ENCODE measurements at regions not wholly inside any gene's neighbourhood (a gene's known extent, or its start where the extent isn't known, plus 50 kb on each side); places are given as distances from the start of the nearest gene placed in this dataset.
"Not testable (repeated sequence)": the region's sequence is repeated elsewhere in the genome, so short reads cannot be mapped to it uniquely, and the experiment has no call there.

GRCh38 chr2:65931056-65931455, 498.7 kb upstream of the SPRED2 start:
- Histone ChIP-seq H3K4me3 (ENCODE audit: low read length) (no peak overlapping the region), H3K9ac (ENCODE audit: low read length) (no peak overlapping the region), H3K4ac (ENCODE audit: low read depth, low read length) (no peak overlapping the region), H3K79me1 (ENCODE audit: low read length) (no peaks in the 10 kb centered on the region), H3K18ac (ENCODE audit: low read length) (no peak overlapping the region), H3K79me2 (ENCODE audit: control insufficient read depth, insufficient read depth, low read length) (no peaks in the 10 kb centered on the region), H3K56ac (ENCODE audit: low read length) (no peak overlapping the region), H2AK5ac (ENCODE audit: low read length) (no peak overlapping the region), H3K23ac (ENCODE audit: low read length) (no peak overlapping the region), H3K4me2 (ENCODE audit: low read length) (no peak overlapping the region), H3K27me3 (ENCODE audit: insufficient read depth, low read length, poor library complexity) (no peaks in the 10 kb centered on the region), H3K27ac (ENCODE audit: low read depth, low read length) (no peak overlapping the region), H4K8ac (ENCODE audit: low read depth, low read length) (no peak overlapping the region), H2BK15ac (replicated peaks; ENCODE audit: low read depth) (no peak overlapping the region), H2BK5ac (ENCODE audit: low read length) (no peak overlapping the region), H3K4me1 (ENCODE audit: control insufficient read depth, low read depth, low read length) (no peaks in the 10 kb centered on the region), H2BK120ac (ENCODE audit: low read depth, low read length) (no peak overlapping the region), H3K36me3 (ENCODE audit: control insufficient read depth, insufficient read depth, low read length) (no peaks in the 10 kb centered on the region), H4K5ac (ENCODE audit: low read length) (no peak overlapping the region)
- WGBS (ENCODE audit: extremely low coverage, insufficient coverage, low lambda C conversion rate), result no CpG with 5 or more reads among the region's 4 CpGs
- DNase-seq, result no peak

- no peak overlapping the region for H3K9ac ChIP-seq (ENCODE audit: low read length)
- H2AK5ac ChIP-seq (ENCODE audit: low read length), result no peak overlapping the region
- no peak overlapping the region for H3K27ac ChIP-seq (ENCODE audit: low read depth, low read length)
- H2BK15ac ChIP-seq (replicated peaks; ENCODE audit: low read depth), result no peak overlapping the region
- H3K36me3 ChIP-seq (ENCODE audit: control insufficient read depth, insufficient read depth, low read length), result no peaks in the 10 kb centered on the region
- no peak overlapping the region for H3K23ac ChIP-seq (ENCODE audit: low read length)
- no peak overlapping the region for H2BK120ac ChIP-seq (ENCODE audit: low read depth, low read length)
- no peak for DNase-seq
- no CpG with 5 or more reads among the region's 4 CpGs for WGBS (ENCODE audit: extremely low coverage, insufficient coverage, low lambda C conversion rate)
- H3K4me2 ChIP-seq (ENCODE audit: low read length), result no peak overlapping the region
- no peak overlapping the region for H3K56ac ChIP-seq (ENCODE audit: low read length)
- H3K79me2 ChIP-seq (ENCODE audit: control insufficient read depth, insufficient read depth, low read length), result no peaks in the 10 kb centered on the region
- H3K27me3 ChIP-seq (ENCODE audit: insufficient read depth, low read length, poor library complexity), result no peaks in the 10 kb centered on the region
- no peak overlapping the region for H3K4ac ChIP-seq (ENCODE audit: low read depth, low read length)
- H3K18ac ChIP-seq (ENCODE audit: low read length), result no peak overlapping the region
- H4K5ac ChIP-seq (ENCODE audit: low read length), result no peak overlapping the region
- no peak overlapping the region for H3K4me3 ChIP-seq (ENCODE audit: low read length)
- H2BK5ac ChIP-seq (ENCODE audit: low read length), result no peak overlapping the region
- no peak overlapping the region for H4K8ac ChIP-seq (ENCODE audit: low read depth, low read length)
- no peaks in the 10 kb centered on the region for H3K79me1 ChIP-seq (ENCODE audit: low read length)
- H3K4me1 ChIP-seq (ENCODE audit: control insufficient read depth, low read depth, low read length), result no peaks in the 10 kb centered on the region
These were observed 497.9 kb upstream of the SPRED2 start for GRCh38 chr2:65930259-65930658.

GRCh38 chr2:65929664-65930063, 497.3 kb upstream of the SPRED2 start:
- H3K4me2 ChIP-seq (ENCODE audit: low read length); H3K4ac ChIP-seq (ENCODE audit: low read depth, low read length); H4K8ac ChIP-seq (ENCODE audit: low read depth, low read length); H3K18ac ChIP-seq (ENCODE audit: low read length); H2BK120ac ChIP-seq (ENCODE audit: low read depth, low read length); H3K27me3 ChIP-seq (ENCODE audit: insufficient read depth, low read length, poor library complexity); H3K79me2 ChIP-seq (ENCODE audit: control insufficient read depth, insufficient read depth, low read length); H3K36me3 ChIP-seq (ENCODE audit: control insufficient read depth, insufficient read depth, low read length); H3K4me1 ChIP-seq (ENCODE audit: control insufficient read depth, low read depth, low read length); H2BK15ac ChIP-seq (replicated peaks; ENCODE audit: low read depth); H4K5ac ChIP-seq (ENCODE audit: low read length); H2BK5ac ChIP-seq (ENCODE audit: low read length); H3K27ac ChIP-seq (ENCODE audit: low read depth, low read length); H3K9ac ChIP-seq (ENCODE audit: low read length); H3K79me1 ChIP-seq (ENCODE audit: low read length); H3K56ac ChIP-seq (ENCODE audit: low read length); H3K4me3 ChIP-seq (ENCODE audit: low read length); H2AK5ac ChIP-seq (ENCODE audit: low read length); H3K23ac ChIP-seq (ENCODE audit: low read length); DNase-seq: not testable (repeated sequence)
- no CpG with 5 or more reads among the region's 10 CpGs for WGBS (ENCODE audit: extremely low coverage, insufficient coverage, low lambda C conversion rate)

- Histone ChIP-seq H3K79me2 (ENCODE audit: control insufficient read depth, insufficient read depth, low read length) (no peaks in the 10 kb centered on the region), H2BK5ac (ENCODE audit: low read length) (no peak overlapping the region), H3K27ac (ENCODE audit: low read depth, low read length) (no peak overlapping the region), H3K79me1 (ENCODE audit: low read length) (no peaks in the 10 kb centered on the region), H3K4ac (ENCODE audit: low read depth, low read length) (no peak overlapping the region), H3K4me3 (ENCODE audit: low read length) (no peak overlapping the region), H4K8ac (ENCODE audit: low read depth, low read length) (no peak overlapping the region), H3K56ac (ENCODE audit: low read length) (no peak overlapping the region), H3K18ac (ENCODE audit: low read length) (no peak overlapping the region), H2AK5ac (ENCODE audit: low read length) (no peak overlapping the region), H3K9ac (ENCODE audit: low read length) (no peak overlapping the region), H3K27me3 (ENCODE audit: insufficient read depth, low read length, poor library complexity) (no peaks in the 10 kb centered on the region), H3K23ac (ENCODE audit: low read length) (no peak overlapping the region), H3K36me3 (ENCODE audit: control insufficient read depth, insufficient read depth, low read length) (no peaks in the 10 kb centered on the region), H3K4me1 (ENCODE audit: control insufficient read depth, low read depth, low read length) (no peaks in the 10 kb centered on the region), H4K5ac (ENCODE audit: low read length) (no peak overlapping the region), H2BK120ac (ENCODE audit: low read depth, low read length) (no peak overlapping the region), H3K4me2 (ENCODE audit: low read length) (no peak overlapping the region), H2BK15ac (replicated peaks; ENCODE audit: low read depth) (no peak overlapping the region)
- DNase-seq, result no peak
- WGBS (ENCODE audit: extremely low coverage, insufficient coverage, low lambda C conversion rate), result no CpG with 5 or more reads among the region's 4 CpGs
These were observed 490.4 kb upstream of the SPRED2 start for GRCh38 chr2:65922794-65923193.

GRCh38 chr2:65922030-65922429, 489.6 kb upstream of the SPRED2 start:
- Histone ChIP-seq H3K4me3 (ENCODE audit: low read length) (no peak overlapping the region), H3K9ac (ENCODE audit: low read length) (no peak overlapping the region), H2BK5ac (ENCODE audit: low read length) (no peak overlapping the region), H3K79me2 (ENCODE audit: control insufficient read depth, insufficient read depth, low read length) (no peaks in the 10 kb centered on the region), H3K27ac (ENCODE audit: low read depth, low read length) (no peak overlapping the region), H2BK15ac (replicated peaks; ENCODE audit: low read depth) (no peak overlapping the region), H3K79me1 (ENCODE audit: low read length) (no peaks in the 10 kb centered on the region), H4K8ac (ENCODE audit: low read depth, low read length) (no peak overlapping the region), H2BK120ac (ENCODE audit: low read depth, low read length) (no peak overlapping the region), H3K56ac (ENCODE audit: low read length) (no peak overlapping the region), H4K5ac (ENCODE audit: low read length) (no peak overlapping the region), H3K4me2 (ENCODE audit: low read length) (no peak overlapping the region), H3K18ac (ENCODE audit: low read length) (no peak overlapping the region), H2AK5ac (ENCODE audit: low read length) (no peak overlapping the region), H3K27me3 (ENCODE audit: insufficient read depth, low read length, poor library complexity) (no peaks in the 10 kb centered on the region), H3K23ac (ENCODE audit: low read length) (no peak overlapping the region), H3K4me1 (ENCODE audit: control insufficient read depth, low read depth, low read length) (no peaks in the 10 kb centered on the region), H3K4ac (ENCODE audit: low read depth, low read length) (no peak overlapping the region), H3K36me3 (ENCODE audit: control insufficient read depth, insufficient read depth, low read length) (no peaks in the 10 kb centered on the region)
- WGBS (ENCODE audit: extremely low coverage, insufficient coverage, low lambda C conversion rate), result no CpG with 5 or more reads among the region's 4 CpGs
- no peak for DNase-seq

GRCh38 chr2:65921116-65921515, 488.7 kb upstream of the SPRED2 start:
- H3K4me3 ChIP-seq (ENCODE audit: low read length), result no peak overlapping the region
- H3K9ac ChIP-seq (ENCODE audit: low read length), result no peak overlapping the region
- H4K5ac ChIP-seq (ENCODE audit: low read length), result no peak overlapping the region
- no peak overlapping the region for H4K8ac ChIP-seq (ENCODE audit: low read depth, low read length)
- H3K18ac ChIP-seq (ENCODE audit: low read length), result no peak overlapping the region
- no peak overlapping the region for H2BK120ac ChIP-seq (ENCODE audit: low read depth, low read length)
- no peak overlapping the region for H3K56ac ChIP-seq (ENCODE audit: low read length)
- H3K79me1 ChIP-seq (ENCODE audit: low read length), result no peaks in the 10 kb centered on the region
- H3K79me2 ChIP-seq (ENCODE audit: control insufficient read depth, insufficient read depth, low read length), result no peaks in the 10 kb centered on the region
- no peaks in the 10 kb centered on the region for H3K27me3 ChIP-seq (ENCODE audit: insufficient read depth, low read length, poor library complexity)
- no peak overlapping the region for H3K27ac ChIP-seq (ENCODE audit: low read depth, low read length)
- no peaks in the 10 kb centered on the region for H3K36me3 ChIP-seq (ENCODE audit: control insufficient read depth, insufficient read depth, low read length)
- no peak for DNase-seq
- H3K4ac ChIP-seq (ENCODE audit: low read depth, low read length), result no peak overlapping the region
- H2AK5ac ChIP-seq (ENCODE audit: low read length), result no peak overlapping the region
- H3K4me2 ChIP-seq (ENCODE audit: low read length), result no peak overlapping the region
- H2BK15ac ChIP-seq (replicated peaks; ENCODE audit: low read depth), result no peak overlapping the region
- no peak overlapping the region for H3K23ac ChIP-seq (ENCODE audit: low read length)
- no peaks in the 10 kb centered on the region for H3K4me1 ChIP-seq (ENCODE audit: control insufficient read depth, low read depth, low read length)
- no peak overlapping the region for H2BK5ac ChIP-seq (ENCODE audit: low read length)

Measured in mesendoderm (in vitro differentiated cells).